ENCODE measurements at regions not wholly inside any gene's neighbourhood (a gene's known extent, or its start where the extent isn't known, plus 50 kb on each side); places are given as distances from the start of the nearest gene placed in this dataset.

DNA sequence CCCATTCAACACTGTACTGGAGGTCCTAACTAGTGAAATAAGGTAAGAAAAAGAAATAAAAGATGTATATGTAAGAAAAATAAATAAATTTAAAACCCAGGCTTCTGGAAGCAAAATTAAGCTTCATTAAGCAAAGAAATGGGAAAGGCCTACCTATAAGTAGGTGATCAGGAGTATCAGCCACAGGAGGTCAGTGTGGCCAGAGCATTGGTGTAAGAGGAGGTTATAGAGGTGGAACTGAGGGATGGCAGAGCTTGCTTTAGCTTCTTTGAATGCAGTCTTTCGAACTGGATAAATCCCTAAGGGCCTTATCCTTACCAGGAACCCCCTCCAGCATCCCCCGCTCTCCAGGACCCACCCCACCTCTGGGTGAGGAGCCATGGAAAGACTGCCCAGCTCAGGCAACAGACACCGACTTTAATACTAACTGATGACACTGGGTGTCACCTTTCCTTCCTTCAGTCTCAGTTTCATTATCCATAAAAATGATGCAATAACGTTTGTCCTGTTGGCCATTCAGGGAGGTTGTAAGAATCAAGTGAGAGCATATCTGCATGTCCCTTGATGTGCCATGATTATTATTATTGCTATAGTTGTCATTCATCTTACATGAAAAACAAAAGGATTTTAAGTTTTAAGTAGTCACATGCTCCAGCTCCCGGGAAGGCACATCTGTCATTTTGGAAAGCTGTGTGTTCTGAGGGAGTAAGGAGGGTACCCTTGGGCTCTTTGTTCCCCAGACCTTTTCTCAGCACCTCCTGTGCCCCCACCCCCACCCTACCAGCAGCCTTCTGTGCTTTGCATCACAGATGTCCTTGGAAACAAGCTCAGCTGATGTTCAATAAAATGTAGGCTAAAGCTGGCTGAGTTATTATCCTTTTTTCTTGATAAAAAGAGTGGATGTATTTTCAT lies 50.8 kb upstream of the CTNNA1 start:
- peaks cover 0 to 6% (median 0%) of the 10 kb centered on the region in 4 donors for H3K4me1 ChIP-seq
- H3K9me3 ChIP-seq = no peaks in the 10 kb centered on the region
- intact Hi-C loops (cut with DNase I) = no loop called here
- H3K4me3 ChIP-seq = no peak overlapping the region
- H3K27ac ChIP-seq (replicated peaks in 1 of 4) = no peak overlapping the region
- no peaks in the 10 kb centered on the region for H3K36me3 ChIP-seq
- DNase-seq (ENCODE audit: extremely low spot score) = no peak
- TF ChIP-seq POLR2AphosphoS5 (IDR thresholded peaks at IDR 0.05) (no peak), EP300 (IDR thresholded peaks at IDR 0.05) (no peak), POLR2A (IDR thresholded peaks at IDR 0.05; ENCODE audit: low read depth) (no peak)
- TF ChIP-seq, protein P1, sequence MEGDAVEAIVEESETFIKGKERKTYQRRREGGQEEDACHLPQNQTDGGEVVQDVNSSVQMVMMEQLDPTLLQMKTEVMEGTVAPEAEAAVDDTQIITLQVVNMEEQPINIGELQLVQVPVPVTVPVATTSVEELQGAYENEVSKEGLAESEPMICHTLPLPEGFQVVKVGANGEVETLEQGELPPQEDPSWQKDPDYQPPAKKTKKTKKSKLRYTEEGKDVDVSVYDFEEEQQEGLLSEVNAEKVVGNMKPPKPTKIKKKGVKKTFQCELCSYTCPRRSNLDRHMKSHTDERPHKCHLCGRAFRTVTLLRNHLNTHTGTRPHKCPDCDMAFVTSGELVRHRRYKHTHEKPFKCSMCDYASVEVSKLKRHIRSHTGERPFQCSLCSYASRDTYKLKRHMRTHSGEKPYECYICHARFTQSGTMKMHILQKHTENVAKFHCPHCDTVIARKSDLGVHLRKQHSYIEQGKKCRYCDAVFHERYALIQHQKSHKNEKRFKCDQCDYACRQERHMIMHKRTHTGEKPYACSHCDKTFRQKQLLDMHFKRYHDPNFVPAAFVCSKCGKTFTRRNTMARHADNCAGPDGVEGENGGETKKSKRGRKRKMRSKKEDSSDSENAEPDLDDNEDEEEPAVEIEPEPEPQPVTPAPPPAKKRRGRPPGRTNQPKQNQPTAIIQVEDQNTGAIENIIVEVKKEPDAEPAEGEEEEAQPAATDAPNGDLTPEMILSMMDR (IDR thresholded peaks at IDR 0.05) = no peak
- H3K27me3 ChIP-seq = no peaks in the 10 kb centered on the region
- WGBS = 60% methylated on average over 5 of the region's 5 CpGs

DNA sequence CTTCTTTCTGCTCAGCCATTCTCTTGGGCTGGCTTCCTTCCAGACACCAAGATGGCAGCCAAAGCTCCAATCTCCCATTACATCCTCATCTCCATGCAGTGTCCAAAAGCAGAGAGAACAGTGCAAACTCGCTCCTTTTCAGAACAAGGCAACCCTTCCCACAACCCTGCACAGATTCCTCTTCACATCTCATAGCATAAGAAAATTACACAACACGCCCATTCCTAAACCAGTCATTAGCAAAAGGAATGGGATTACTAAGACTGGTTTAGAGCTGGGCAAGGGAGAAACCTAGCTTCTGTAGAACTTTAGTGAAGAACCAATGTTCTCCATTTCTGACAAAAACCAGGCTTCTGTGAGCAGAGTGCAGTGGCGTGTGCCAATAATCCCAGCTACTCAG lies 51.5 kb upstream of the CTNNA1 start:
- H3K27me3 ChIP-seq = no peaks in the 10 kb centered on the region
- 98% methylated on average over 3 of the region's 3 CpGs for WGBS
- H3K4me1 ChIP-seq = peaks cover 0 to 7% (median 0%) of the 10 kb centered on the region in 4 donors
- intact Hi-C loops (cut with DNase I) = no loop called here
- no peak overlapping the region for H3K4me3 ChIP-seq
- no peak for TF ChIP-seq POLR2AphosphoS5 (IDR thresholded peaks at IDR 0.05)
- TF ChIP-seq, protein P1 (IDR thresholded peaks at IDR 0.05) = no peak
- no peak for TF ChIP-seq EP300 (IDR thresholded peaks at IDR 0.05)
- TF ChIP-seq POLR2A (IDR thresholded peaks at IDR 0.05; ENCODE audit: low read depth) = no peak
- no peaks in the 10 kb centered on the region for H3K9me3 ChIP-seq
- H3K36me3 ChIP-seq = no peaks in the 10 kb centered on the region
- DNase-seq (ENCODE audit: extremely low spot score) = no peak
- no peak overlapping the region for H3K27ac ChIP-seq (replicated peaks in 1 of 4)

DNA sequence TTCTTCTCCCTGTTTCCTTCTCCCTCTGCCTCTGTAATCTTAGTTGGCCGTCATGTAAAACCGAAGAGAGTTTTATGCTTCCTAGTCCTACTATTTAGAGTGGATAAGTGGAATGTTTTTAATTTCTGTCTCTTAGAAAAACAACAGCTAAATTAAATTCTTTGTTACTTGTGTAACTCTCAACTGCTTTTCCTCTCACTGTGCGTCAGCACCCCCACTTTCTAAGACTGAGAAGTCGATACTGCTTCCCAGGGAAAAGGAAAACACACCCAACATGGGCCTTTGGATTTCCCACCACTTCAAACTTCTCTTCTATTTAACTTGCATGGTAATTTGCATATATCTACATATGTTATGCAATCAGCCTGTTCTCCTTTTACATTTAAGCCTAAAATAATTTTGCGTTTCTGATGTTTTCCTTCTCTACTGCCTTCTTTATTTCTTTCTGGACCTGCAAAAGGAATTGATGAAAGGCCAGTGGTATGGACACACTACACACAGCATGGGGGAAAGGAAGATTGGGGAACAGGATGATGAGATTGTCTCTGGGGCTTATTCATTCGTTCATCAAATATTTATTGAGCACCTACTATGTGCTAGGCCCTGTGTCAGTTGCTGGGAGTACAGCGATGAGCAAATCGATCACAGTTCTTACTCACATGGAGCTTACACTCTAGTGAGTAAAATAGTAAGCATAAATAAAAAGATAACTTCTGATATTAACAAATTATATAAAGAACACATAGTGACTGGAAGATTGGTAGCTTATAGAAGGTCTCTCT lies 52.5 kb upstream of the CTNNA1 start:
- Histone ChIP-seq H3K4me1 (peaks cover 0 to 7% (median 0%) of the 10 kb centered on the region in 4 donors), H3K9me3 (no peaks in the 10 kb centered on the region), H3K27me3 (no peaks in the 10 kb centered on the region), H3K4me3 (no peak overlapping the region), H3K27ac (replicated peaks in 1 of 4) (no peak overlapping the region), H3K36me3 (no peaks in the 10 kb centered on the region)
- intact Hi-C loops (cut with DNase I) = no loop called here
- no peak for TF ChIP-seq POLR2AphosphoS5 (IDR thresholded peaks at IDR 0.05)
- TF ChIP-seq, protein P1 (IDR thresholded peaks at IDR 0.05) = no peak
- no peak for TF ChIP-seq EP300 (IDR thresholded peaks at IDR 0.05)
- TF ChIP-seq POLR2A (IDR thresholded peaks at IDR 0.05; ENCODE audit: low read depth) = no peak
- DNase-seq (ENCODE audit: extremely low spot score) = no peak
- 93% methylated on average over 8 of the region's 8 CpGs for WGBS

DNA sequence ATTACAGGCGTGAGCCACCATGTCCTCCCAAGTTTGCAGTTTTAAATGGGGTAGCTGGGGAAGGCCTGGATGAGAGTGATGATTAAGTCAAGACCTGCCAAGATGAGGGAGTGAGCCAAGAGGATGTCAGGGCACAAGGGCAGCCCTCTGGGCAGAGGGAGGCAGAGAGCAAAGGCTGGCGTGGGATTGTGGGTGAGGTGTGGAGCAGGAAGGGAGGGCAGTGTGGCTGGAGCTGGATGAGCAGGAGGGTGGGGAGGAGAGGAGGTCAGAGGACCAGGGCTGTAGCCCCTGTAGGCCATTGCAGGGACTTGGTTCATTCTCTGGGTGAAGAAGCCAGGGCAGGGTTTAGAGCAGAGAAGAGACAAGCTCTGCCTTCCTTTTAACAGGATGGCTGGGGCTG lies 53.7 kb upstream of the CTNNA1 start:
- H3K4me1 ChIP-seq = peaks cover 0 to 7% (median 0%) of the 10 kb centered on the region in 4 donors
- no peaks in the 10 kb centered on the region for H3K27me3 ChIP-seq
- TF ChIP-seq, protein P1 (IDR thresholded peaks at IDR 0.05) = no peak
- TF ChIP-seq POLR2A (IDR thresholded peaks at IDR 0.05; ENCODE audit: low read depth) (no peak), POLR2AphosphoS5 (IDR thresholded peaks at IDR 0.05) (no peak), EP300 (IDR thresholded peaks at IDR 0.05) (no peak)
- H3K27ac ChIP-seq (replicated peaks in 1 of 4) = no peak overlapping the region
- 100% methylated on average over 2 of the region's 2 CpGs for WGBS
- no peaks in the 10 kb centered on the region for H3K9me3 ChIP-seq
- no peaks in the 10 kb centered on the region for H3K36me3 ChIP-seq
- H3K4me3 ChIP-seq = no peak overlapping the region
- intact Hi-C loops (cut with DNase I) = no loop called here
- DNase-seq (ENCODE audit: extremely low spot score) = no peak
